Astrocyte of the cerebellum (primary cell): ENCODE measurements at regions not wholly inside any gene's neighbourhood (a gene's known extent, or its start where the extent isn't known, plus 50 kb on each side); places are given as distances from the start of the nearest gene placed in this dataset.
"Not testable (repeated sequence)": the region's sequence is repeated elsewhere in the genome, so short reads cannot be mapped to it uniquely, and the experiment has no call there.

Experiments
- DNase-seq: peaks from one replicate; pipeline ENCODE4 v3.0.0-alpha.2; 2011; ENCODE audit warnings: low read depth
- H3K4me3 ChIP-seq: 2 replicates; pipeline ENCODE4 v1.5.1; 2011; ENCODE audit warnings: mild to moderate bottlenecking, low read depth, low read length, moderate library complexity
- CTCF ChIP-seq: IDR thresholded peaks from 2 replicates; pipeline ENCODE4 v1.5.1; 2012; ENCODE audit warnings: low read length, low read depth, moderate library complexity, mild to moderate bottlenecking; ENCODE audit errors: missing control alignments
- in situ Hi-C: cut with HindIII; loops from 2 replicates; pipeline ENCODE4 v1.10.0; 2017; ENCODE audit warnings: low sequenced_read_pairs

- H3K4me3 ChIP-seq: no peak overlapping the region
- in situ Hi-C loops: no loop called here
- no peak for TF ChIP-seq CTCF
- DNase-seq: no peak
Observed at GRCh38 chr5:19122923-19123322, 865.1 kb downstream of the CDH18 start.

DNA sequence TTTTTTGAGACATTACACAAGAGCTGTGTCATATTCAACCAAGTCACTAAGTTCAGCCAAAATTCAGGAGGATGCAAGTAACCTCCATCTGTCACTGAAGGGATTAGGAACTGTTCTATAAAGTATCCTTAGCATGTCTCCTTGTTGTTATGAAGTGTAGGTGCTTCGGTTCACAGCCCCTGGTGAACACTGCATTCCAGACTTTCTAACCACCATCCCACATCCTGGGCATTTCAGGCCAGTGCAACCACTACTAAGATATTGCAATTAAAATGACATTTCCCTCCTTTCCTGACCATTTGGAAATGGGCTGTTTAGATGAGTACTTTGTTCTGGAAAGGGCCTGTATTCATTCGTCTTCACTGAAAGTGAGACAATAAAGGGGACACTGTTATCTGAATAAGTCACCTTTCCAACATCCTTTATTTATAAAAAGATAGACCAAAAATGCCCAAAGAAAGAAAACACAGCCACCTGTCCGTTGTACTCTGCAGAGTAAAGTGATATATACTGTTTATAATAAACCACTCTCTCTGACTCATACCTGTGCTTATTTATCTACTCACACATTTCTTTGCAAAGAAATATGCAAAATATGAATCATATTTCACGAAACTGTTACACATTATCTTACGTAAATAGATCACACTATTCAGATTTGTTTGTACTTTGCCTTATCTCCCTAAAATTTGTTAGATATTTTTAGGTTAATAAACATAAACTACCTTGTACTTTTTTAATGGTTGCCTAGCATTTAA is 861.9 kb downstream of the CDH18 start:
- TF ChIP-seq CTCF: no peak
- in situ Hi-C loops: no loop called here
- no peak overlapping the region for H3K4me3 ChIP-seq
- DNase-seq: peak; percentile 4

DNA sequence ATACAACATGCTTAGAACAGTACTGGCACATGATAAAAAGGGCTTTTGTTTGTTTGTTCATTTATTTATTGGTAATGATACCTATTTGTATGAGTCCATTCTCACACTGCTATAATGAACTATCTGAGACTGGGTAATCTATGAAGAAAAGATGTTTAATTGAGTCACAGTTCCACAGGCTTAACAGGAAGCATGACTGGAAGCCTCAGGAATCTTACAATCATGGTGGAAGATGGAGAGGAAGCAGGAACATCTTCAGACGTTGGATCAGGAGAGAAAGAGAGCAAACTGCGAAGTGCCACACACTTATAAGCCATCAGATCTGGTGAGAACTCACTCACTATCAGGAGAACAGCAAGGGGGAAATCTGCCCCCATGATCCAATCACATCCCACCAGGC is 847.7 kb downstream of the CDH18 start:
- TF ChIP-seq CTCF: no peak
- no peak for DNase-seq
- H3K4me3 ChIP-seq: no peak overlapping the region
- in situ Hi-C loops: no loop called here

DNA sequence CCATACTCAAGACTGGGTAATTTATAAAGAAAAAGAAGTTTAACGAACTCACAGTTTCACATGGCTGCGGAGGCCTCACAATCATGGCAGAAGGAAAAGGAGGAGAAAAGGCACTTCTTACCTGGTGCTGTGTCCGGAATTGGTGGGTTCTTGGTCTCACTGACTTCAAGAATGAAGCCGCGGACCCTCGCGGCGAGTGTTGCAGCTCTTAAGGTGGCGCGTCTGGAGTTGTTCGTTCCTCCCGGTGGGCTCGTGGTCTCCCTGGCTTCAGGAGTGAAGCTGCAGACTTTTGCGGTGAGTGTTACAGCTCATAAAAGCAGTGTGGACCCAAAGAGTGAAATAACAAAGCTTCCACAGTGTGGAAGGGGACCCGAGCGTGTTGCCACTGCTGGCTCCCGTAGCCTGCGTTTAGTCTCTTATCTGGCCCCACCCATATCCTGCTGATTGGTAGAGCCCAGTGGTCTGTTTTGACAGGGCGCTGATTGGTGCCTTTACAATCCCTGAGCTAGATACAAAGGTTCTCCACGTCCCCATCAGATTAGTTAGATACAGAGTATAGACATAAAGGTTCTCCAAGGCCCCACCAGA is 846.0 kb downstream of the CDH18 start:
- in situ Hi-C loops, H3K4me3 ChIP-seq, DNase-seq: not testable (repeated sequence)

- in situ Hi-C loops, DNase-seq, H3K4me3 ChIP-seq: not testable (repeated sequence)
Observed at GRCh38 chr5:19142713-19143414, 845.1 kb downstream of the CDH18 start.

DNA sequence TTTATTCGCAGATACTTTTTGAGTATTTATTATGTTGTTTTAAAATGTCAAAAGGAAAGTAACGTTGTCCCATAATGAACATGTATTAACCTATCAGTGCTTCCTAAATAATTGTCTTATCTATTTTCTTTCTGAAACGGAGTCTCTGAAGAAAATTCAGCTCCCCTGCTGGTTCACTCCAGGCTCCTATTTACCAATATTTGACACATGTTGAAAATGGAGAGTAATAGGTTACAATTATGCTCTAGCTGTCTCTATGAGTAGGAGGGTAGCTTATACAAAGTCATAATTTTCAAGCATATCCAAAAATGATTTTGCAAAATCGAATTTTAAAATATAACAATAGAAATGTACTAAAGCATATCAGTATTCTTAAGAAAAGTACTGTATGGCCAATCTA is 844.1 kb downstream of the CDH18 start:
- DNase-seq: no peak
- H3K4me3 ChIP-seq: no peak overlapping the region
- TF ChIP-seq CTCF: no peak
- in situ Hi-C loops: no loop called here

DNA sequence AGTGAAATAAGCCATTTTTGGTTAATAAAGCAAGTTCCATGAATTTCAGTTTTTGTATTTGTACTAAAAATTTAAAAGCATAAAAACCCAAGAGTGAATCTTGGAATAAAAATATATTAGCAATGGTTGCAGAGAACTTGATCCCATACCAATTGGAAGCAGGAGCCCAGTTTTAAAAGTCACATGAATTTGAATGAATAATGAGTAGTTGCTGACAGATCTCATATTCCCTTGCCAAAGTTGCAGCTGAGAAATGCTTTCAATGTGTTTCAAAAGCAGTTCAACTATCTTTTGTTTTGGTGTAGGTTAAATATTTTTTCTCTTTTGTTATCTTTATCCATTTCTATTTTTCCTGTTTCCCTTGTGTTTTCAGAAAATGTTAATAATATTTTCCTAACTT is 818.6 kb downstream of the CDH18 start:
- TF ChIP-seq CTCF: no peak
- no peak overlapping the region for H3K4me3 ChIP-seq
- no peak for DNase-seq
- in situ Hi-C loops: no loop called here
